Gastrocnemius medialis (tissue), 4 donors: ENCODE measurements at regions not wholly inside any gene's neighbourhood (a gene's known extent, or its start where the extent isn't known, plus 50 kb on each side); places are given as distances from the start of the nearest gene placed in this dataset.

Experiments used
- POLR2A ChIP-seq, 2 donors: fragments of 450-650 bp; IDR thresholded peaks; one replicate each; pipeline ENCODE4 v1.6.1; 2017; ENCODE audit warnings: antibody characterized with exemption in 2 of 2, mild to moderate bottlenecking in 2 of 2, moderate library complexity in 2 of 2
- TF ChIP-seq, protein P1 (sequence below), 5 experiments: fragments of 450-650 bp in 3 of 5; fragments of 200-600 bp in 2 of 5; sonication (generic) in 2 of 5; IDR thresholded peaks in 4 of 5; conservative IDR thresholded peaks in 1 of 5; 1 replicate in 4 of 5; 2 replicates in 1 of 5; pipeline ENCODE4 v1.5.1; 2016 to 2019; ENCODE audit warnings: antibody characterized with exemption in 5 of 5, mild to moderate bottlenecking in 3 of 5, moderate library complexity in 3 of 5

DNA sequence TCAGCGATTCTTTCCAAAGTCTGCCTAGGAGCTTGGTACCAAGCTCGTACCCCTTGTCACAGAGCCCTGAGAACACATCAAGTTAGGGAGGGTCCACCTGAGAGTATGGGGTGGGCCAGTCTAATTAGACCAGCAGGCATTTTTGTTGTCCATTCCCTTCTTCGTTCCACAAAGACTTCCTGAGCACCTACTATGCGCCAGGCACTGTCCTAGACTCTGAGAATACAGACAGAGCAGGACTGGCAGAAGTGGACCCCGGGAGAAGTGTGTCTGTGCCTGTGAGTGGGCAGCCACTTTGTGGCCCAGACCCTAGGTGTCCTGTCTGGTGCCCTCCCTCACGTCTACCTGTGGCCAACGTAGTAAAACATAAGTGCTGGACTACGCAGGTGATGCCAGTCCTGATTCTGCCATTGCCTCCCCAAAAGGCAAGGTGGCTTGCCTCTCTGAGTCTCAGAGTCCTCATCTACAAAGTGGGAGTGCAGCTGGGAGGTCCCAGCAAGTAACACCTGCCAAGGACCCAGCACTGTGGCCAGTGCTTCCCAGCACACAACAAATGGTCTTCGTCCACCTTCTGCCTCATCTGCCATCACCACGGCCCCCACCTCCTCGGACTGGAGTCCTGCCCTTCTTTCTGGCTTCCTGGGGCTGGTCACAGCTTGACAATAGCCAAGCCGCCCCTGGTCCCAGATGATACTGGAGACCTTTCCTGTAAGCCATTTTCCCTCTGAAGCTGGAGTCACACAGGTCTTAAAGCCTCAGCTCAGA lies 54.3 kb upstream of the DUSP5 start:
- TF ChIP-seq, protein P1, sequence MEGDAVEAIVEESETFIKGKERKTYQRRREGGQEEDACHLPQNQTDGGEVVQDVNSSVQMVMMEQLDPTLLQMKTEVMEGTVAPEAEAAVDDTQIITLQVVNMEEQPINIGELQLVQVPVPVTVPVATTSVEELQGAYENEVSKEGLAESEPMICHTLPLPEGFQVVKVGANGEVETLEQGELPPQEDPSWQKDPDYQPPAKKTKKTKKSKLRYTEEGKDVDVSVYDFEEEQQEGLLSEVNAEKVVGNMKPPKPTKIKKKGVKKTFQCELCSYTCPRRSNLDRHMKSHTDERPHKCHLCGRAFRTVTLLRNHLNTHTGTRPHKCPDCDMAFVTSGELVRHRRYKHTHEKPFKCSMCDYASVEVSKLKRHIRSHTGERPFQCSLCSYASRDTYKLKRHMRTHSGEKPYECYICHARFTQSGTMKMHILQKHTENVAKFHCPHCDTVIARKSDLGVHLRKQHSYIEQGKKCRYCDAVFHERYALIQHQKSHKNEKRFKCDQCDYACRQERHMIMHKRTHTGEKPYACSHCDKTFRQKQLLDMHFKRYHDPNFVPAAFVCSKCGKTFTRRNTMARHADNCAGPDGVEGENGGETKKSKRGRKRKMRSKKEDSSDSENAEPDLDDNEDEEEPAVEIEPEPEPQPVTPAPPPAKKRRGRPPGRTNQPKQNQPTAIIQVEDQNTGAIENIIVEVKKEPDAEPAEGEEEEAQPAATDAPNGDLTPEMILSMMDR (IDR thresholded peaks at IDR 0.05 in 4 of 5, conservative IDR thresholded peaks at IDR 0.05 in 1 of 5): no peak
- TF ChIP-seq POLR2A (IDR thresholded peaks at IDR 0.05): no peak
